SK-N-SH treated with all-trans-retinoic acid at 6 μM for 48 hours (cell line): ENCODE measurements at regions not wholly inside any gene's neighbourhood (a gene's known extent, or its start where the extent isn't known, plus 50 kb on each side); places are given as distances from the start of the nearest gene placed in this dataset.

ENCODE experiments used
- ARNTL ChIP-seq: fragments of 450-650 bp; formaldehyde crosslinking; IDR thresholded peaks from 2 replicates; pipeline ENCODE4 v1.5.0; 2020; ENCODE audit warnings: low read depth, mild to moderate bottlenecking, moderate library complexity, borderline replicate concordance
- CSDC2 ChIP-seq: fragments of 250-450 bp; sonication (Bioruptor Pico); IDR thresholded peaks from 2 replicates; pipeline ENCODE4 v1.5.0; 2020; ENCODE audit warnings: mild to moderate bottlenecking, moderate library complexity
- PPARA ChIP-seq: fragments of 250-450 bp; sonication (Bioruptor Pico); IDR thresholded peaks from 2 replicates; pipeline ENCODE4 v1.5.0; 2020; ENCODE audit warnings: mild to moderate bottlenecking, borderline replicate concordance
- RARB ChIP-seq: fragments of 250-450 bp; sonication (Bioruptor Pico); IDR thresholded peaks from 2 replicates; pipeline ENCODE4 v1.8.0; 2021; ENCODE audit warnings: mild to moderate bottlenecking, moderate library complexity
- ZC3H10 ChIP-seq: fragments of 250-450 bp; sonication (Bioruptor Pico); IDR thresholded peaks from 2 replicates; pipeline ENCODE4 v1.5.1; 2021; ENCODE audit warnings: mild to moderate bottlenecking, moderate library complexity
- ZNF565 ChIP-seq: fragments of 450-650 bp; formaldehyde crosslinking; conservative IDR thresholded peaks from 2 replicates; pipeline ENCODE4 v1.5.0; 2020; ENCODE audit warnings: low read depth, mild to moderate bottlenecking, moderate library complexity
- TF ChIP-seq, protein P1 (sequence below): fragments of 250-450 bp; sonication (Bioruptor Pico); IDR thresholded peaks from 2 replicates; pipeline ENCODE4 v1.8.0; 2020; ENCODE audit warnings: mild to moderate bottlenecking, moderate library complexity, borderline replicate concordance

GRCh38 chr3:188064831-188065493, 89.0 kb upstream of the LPP start:
- TF ChIP-seq, protein P1, sequence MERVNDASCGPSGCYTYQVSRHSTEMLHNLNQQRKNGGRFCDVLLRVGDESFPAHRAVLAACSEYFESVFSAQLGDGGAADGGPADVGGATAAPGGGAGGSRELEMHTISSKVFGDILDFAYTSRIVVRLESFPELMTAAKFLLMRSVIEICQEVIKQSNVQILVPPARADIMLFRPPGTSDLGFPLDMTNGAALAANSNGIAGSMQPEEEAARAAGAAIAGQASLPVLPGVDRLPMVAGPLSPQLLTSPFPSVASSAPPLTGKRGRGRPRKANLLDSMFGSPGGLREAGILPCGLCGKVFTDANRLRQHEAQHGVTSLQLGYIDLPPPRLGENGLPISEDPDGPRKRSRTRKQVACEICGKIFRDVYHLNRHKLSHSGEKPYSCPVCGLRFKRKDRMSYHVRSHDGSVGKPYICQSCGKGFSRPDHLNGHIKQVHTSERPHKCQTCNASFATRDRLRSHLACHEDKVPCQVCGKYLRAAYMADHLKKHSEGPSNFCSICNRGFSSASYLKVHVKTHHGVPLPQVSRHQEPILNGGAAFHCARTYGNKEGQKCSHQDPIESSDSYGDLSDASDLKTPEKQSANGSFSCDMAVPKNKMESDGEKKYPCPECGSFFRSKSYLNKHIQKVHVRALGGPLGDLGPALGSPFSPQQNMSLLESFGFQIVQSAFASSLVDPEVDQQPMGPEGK (CRISPR knock-in tag), result no peak
- TF ChIP-seq CSDC2 (CRISPR knock-in tag) (no peak), ZC3H10 (CRISPR knock-in tag) (no peak), ZNF565 (no peak), ARNTL (CRISPR knock-in tag) (no peak), RARB (CRISPR knock-in tag) (no peak), PPARA (CRISPR knock-in tag) (no peak)
